Progenitor cell of endocrine pancreas (in vitro differentiated cells): ENCODE measurements at regions not wholly inside any gene's neighbourhood (a gene's known extent, or its start where the extent isn't known, plus 50 kb on each side); places are given as distances from the start of the nearest gene placed in this dataset.

ENCODE experiments used
- DNase-seq: peaks from one replicate; pipeline ENCODE4 v3.0.0; 2021; ENCODE audit warnings: low spot score; ENCODE audit not compliant: unreplicated experiment
- H3K27ac Mint-ChIP-seq: 2 replicates; pipeline ENCODE4 v1.8.0; 2021; ENCODE audit warnings: mild to moderate bottlenecking, moderate library complexity, mixed read lengths
- H3K27me3 Mint-ChIP-seq: 2 replicates; pipeline ENCODE4 v1.8.0; 2021; ENCODE audit warnings: mixed read lengths
- H3K36me3 Mint-ChIP-seq: 2 replicates; pipeline ENCODE4 v1.8.0; 2022; ENCODE audit warnings: mixed read lengths; ENCODE audit not compliant: insufficient read depth
- H3K4me1 Mint-ChIP-seq: 2 replicates; pipeline ENCODE4 v1.8.0; 2021; ENCODE audit warnings: low read depth, mixed read lengths
- H3K4me3 Mint-ChIP-seq: 2 replicates; pipeline ENCODE4 v1.8.0; 2021; ENCODE audit warnings: low read depth, mild to moderate bottlenecking, moderate library complexity, mixed read lengths
- H3K9me3 Mint-ChIP-seq: 2 replicates; pipeline ENCODE4 v1.8.0; 2021; ENCODE audit warnings: low read depth, mixed read lengths
- CTCF ChIP-seq: fragments of 200-600 bp; sonication (generic); IDR thresholded peaks from one replicate; pipeline ENCODE4 v1.5.0; 2021; ENCODE audit warnings: antibody characterized with exemption, mild to moderate bottlenecking; ENCODE audit not compliant: unreplicated experiment

GRCh38 chr5:4857761-4858160 is 282.4 kb upstream of the ADAMTS16 start:
- TF ChIP-seq CTCF, result no peak
- Mint-ChIP-seq H3K36me3 (no peaks in the 10 kb centered on the region), H3K4me3 (no peak overlapping the region), H3K27me3 (peaks cover 8% of the 10 kb centered on the region), H3K27ac (no peak overlapping the region), H3K4me1 (no peaks in the 10 kb centered on the region), H3K9me3 (no peaks in the 10 kb centered on the region)
- DNase-seq, result no peak

- no peaks in the 10 kb centered on the region for H3K4me1 Mint-ChIP-seq
- peaks cover 14% of the 10 kb centered on the region for H3K27me3 Mint-ChIP-seq
- H3K27ac Mint-ChIP-seq, result no peak overlapping the region
- H3K9me3 Mint-ChIP-seq, result no peaks in the 10 kb centered on the region
- H3K4me3 Mint-ChIP-seq, result no peak overlapping the region
- no peaks in the 10 kb centered on the region for H3K36me3 Mint-ChIP-seq
- TF ChIP-seq CTCF, result no peak
- no peak for DNase-seq
These were observed 280.5 kb upstream of the ADAMTS16 start for GRCh38 chr5:4859500-4860235.

- Mint-ChIP-seq H3K4me3 (no peak overlapping the region), H3K27me3 (peaks cover 18% of the 10 kb centered on the region), H3K27ac (no peak overlapping the region), H3K4me1 (no peaks in the 10 kb centered on the region), H3K9me3 (peaks cover 4% of the 10 kb centered on the region), H3K36me3 (peaks cover 2% of the 10 kb centered on the region)
- no peak for DNase-seq
- no peak for TF ChIP-seq CTCF
These were observed 279.5 kb upstream of the ADAMTS16 start for GRCh38 chr5:4860631-4861030.

- Mint-ChIP-seq H3K4me3 (no peak overlapping the region), H3K9me3 (peaks cover 7% of the 10 kb centered on the region), H3K27ac (no peak overlapping the region), H3K36me3 (peaks cover 2% of the 10 kb centered on the region), H3K27me3 (peaks cover 15% of the 10 kb centered on the region), H3K4me1 (no peaks in the 10 kb centered on the region)
- peak; percentile 83 for TF ChIP-seq CTCF
- no peak for DNase-seq
These were observed 277.6 kb upstream of the ADAMTS16 start for GRCh38 chr5:4862500-4862899.

GRCh38 chr5:4866131-4866659 is 273.9 kb upstream of the ADAMTS16 start:
- no peak for DNase-seq
- Mint-ChIP-seq H3K4me1 (no peaks in the 10 kb centered on the region), H3K27me3 (peaks cover 14% of the 10 kb centered on the region), H3K4me3 (no peak overlapping the region), H3K27ac (no peak overlapping the region), H3K9me3 (peaks cover 7% of the 10 kb centered on the region), H3K36me3 (peaks cover 2% of the 10 kb centered on the region)
- TF ChIP-seq CTCF, result no peak
